Osteocyte (in vitro differentiated cells): ENCODE measurements at regions not wholly inside any gene's neighbourhood (a gene's known extent, or its start where the extent isn't known, plus 50 kb on each side); places are given as distances from the start of the nearest gene placed in this dataset.

ENCODE experiments used
- DNase-seq: peaks from one replicate; pipeline ENCODE4 v3.0.0; 2021; ENCODE audit warnings: mixed read lengths; ENCODE audit not compliant: unreplicated experiment; ENCODE audit errors: extremely low spot score
- H3K27ac Mint-ChIP-seq: one replicate; pipeline ENCODE4 v1.8.0; 2021; ENCODE audit warnings: mild to moderate bottlenecking, mixed read lengths; ENCODE audit not compliant: unreplicated experiment
- H3K27me3 Mint-ChIP-seq: one replicate; pipeline ENCODE4 v1.8.0; 2021; ENCODE audit warnings: mixed read lengths; ENCODE audit not compliant: unreplicated experiment
- H3K36me3 Mint-ChIP-seq: one replicate; pipeline ENCODE4 v1.8.0; 2021; ENCODE audit warnings: mixed read lengths; ENCODE audit not compliant: unreplicated experiment
- H3K4me1 Mint-ChIP-seq: one replicate; pipeline ENCODE4 v1.8.0; 2021; ENCODE audit warnings: mixed read lengths; ENCODE audit not compliant: unreplicated experiment
- H3K4me3 Mint-ChIP-seq: one replicate; pipeline ENCODE4 v1.8.0; 2021; ENCODE audit warnings: mild to moderate bottlenecking, moderate library complexity, mixed read lengths; ENCODE audit not compliant: unreplicated experiment
- H3K9me3 Mint-ChIP-seq: one replicate; pipeline ENCODE4 v1.8.0; 2021; ENCODE audit warnings: mixed read lengths; ENCODE audit not compliant: unreplicated experiment
- TF ChIP-seq, protein P1 (sequence below): fragments of 200-600 bp; sonication (generic); IDR thresholded peaks from 2 replicates; pipeline ENCODE4 v1.5.0; 2021; ENCODE audit warnings: antibody characterized with exemption, mild to moderate bottlenecking, moderate library complexity

- Mint-ChIP-seq H3K36me3 (no peaks in the 10 kb centered on the region), H3K4me3 (no peak overlapping the region), H3K27me3 (no peaks in the 10 kb centered on the region), H3K4me1 (peaks cover 4% of the 10 kb centered on the region), H3K27ac (no peak overlapping the region), H3K9me3 (peaks cover 11% of the 10 kb centered on the region)
- TF ChIP-seq, protein P1, sequence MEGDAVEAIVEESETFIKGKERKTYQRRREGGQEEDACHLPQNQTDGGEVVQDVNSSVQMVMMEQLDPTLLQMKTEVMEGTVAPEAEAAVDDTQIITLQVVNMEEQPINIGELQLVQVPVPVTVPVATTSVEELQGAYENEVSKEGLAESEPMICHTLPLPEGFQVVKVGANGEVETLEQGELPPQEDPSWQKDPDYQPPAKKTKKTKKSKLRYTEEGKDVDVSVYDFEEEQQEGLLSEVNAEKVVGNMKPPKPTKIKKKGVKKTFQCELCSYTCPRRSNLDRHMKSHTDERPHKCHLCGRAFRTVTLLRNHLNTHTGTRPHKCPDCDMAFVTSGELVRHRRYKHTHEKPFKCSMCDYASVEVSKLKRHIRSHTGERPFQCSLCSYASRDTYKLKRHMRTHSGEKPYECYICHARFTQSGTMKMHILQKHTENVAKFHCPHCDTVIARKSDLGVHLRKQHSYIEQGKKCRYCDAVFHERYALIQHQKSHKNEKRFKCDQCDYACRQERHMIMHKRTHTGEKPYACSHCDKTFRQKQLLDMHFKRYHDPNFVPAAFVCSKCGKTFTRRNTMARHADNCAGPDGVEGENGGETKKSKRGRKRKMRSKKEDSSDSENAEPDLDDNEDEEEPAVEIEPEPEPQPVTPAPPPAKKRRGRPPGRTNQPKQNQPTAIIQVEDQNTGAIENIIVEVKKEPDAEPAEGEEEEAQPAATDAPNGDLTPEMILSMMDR = no peak
- no peak for DNase-seq
Measured at GRCh38 chr1:221823561-221823960, 81.7 kb upstream of the DUSP10 start.

- Mint-ChIP-seq H3K4me3 (no peak overlapping the region), H3K27me3 (no peaks in the 10 kb centered on the region), H3K36me3 (no peaks in the 10 kb centered on the region), H3K27ac (no peak overlapping the region), H3K9me3 (peaks cover 13% of the 10 kb centered on the region), H3K4me1 (peaks cover 4% of the 10 kb centered on the region)
- TF ChIP-seq, protein P1 = no peak
- no peak for DNase-seq
Measured at GRCh38 chr1:221823149-221823548, 81.3 kb upstream of the DUSP10 start.

GRCh38 chr1:221822591-221822990, 80.7 kb upstream of the DUSP10 start:
- no peak overlapping the region for H3K27ac Mint-ChIP-seq
- H3K36me3 Mint-ChIP-seq = no peaks in the 10 kb centered on the region
- peaks cover 13% of the 10 kb centered on the region for H3K9me3 Mint-ChIP-seq
- peaks cover 4% of the 10 kb centered on the region for H3K4me1 Mint-ChIP-seq
- TF ChIP-seq, protein P1 = no peak
- H3K27me3 Mint-ChIP-seq = no peaks in the 10 kb centered on the region
- DNase-seq = no peak
- no peak overlapping the region for H3K4me3 Mint-ChIP-seq

- no peaks in the 10 kb centered on the region for H3K4me1 Mint-ChIP-seq
- no peak overlapping the region for H3K4me3 Mint-ChIP-seq
- DNase-seq = no peak
- H3K36me3 Mint-ChIP-seq = no peaks in the 10 kb centered on the region
- TF ChIP-seq, protein P1 = no peak
- no peak overlapping the region for H3K27ac Mint-ChIP-seq
- H3K27me3 Mint-ChIP-seq = no peaks in the 10 kb centered on the region
- H3K9me3 Mint-ChIP-seq = peaks cover 15% of the 10 kb centered on the region
Measured at GRCh38 chr1:221816899-221817298, 75.0 kb upstream of the DUSP10 start.

DNA sequence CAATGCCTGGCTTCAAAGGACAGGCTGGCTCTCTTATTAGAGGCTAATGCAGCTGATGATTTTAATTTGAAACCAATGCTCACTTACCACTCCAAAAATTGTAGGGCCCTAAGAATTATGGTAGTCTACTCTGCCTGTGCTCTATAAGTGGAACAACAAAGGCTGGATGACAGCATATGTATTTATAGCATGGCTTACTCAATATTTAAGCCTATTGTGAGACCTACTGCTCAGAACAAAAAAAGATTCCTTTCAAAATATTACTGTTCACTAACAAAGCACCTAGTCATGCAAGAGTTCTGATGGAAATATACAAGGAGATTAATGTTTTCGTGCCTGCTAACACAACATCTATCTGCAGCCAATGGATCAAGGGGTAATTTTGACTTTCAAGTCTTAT, 73.8 kb upstream of the DUSP10 start:
- Mint-ChIP-seq H3K4me1 (peaks cover 1% of the 10 kb centered on the region), H3K27ac (no peak overlapping the region), H3K36me3 (no peaks in the 10 kb centered on the region), H3K27me3 (no peaks in the 10 kb centered on the region), H3K9me3 (peaks cover 15% of the 10 kb centered on the region), H3K4me3 (no peak overlapping the region)
- TF ChIP-seq, protein P1 = no peak
- no peak for DNase-seq
